IMR-90 (cell line): ENCODE measurements at regions not wholly inside any gene's neighbourhood (a gene's known extent, or its start where the extent isn't known, plus 50 kb on each side); places are given as distances from the start of the nearest gene placed in this dataset.

ENCODE experiments used
- MAZ ChIP-seq: IDR thresholded peaks from 2 replicates; pipeline ENCODE4 v1.6.1; 2012; ENCODE audit warnings: low read depth, mild to moderate bottlenecking, low read length, improper control_type of control experiment, moderate library complexity, borderline replicate concordance
- MXI1 ChIP-seq: IDR thresholded peaks from 2 replicates; pipeline ENCODE4 v1.6.1; 2012; ENCODE audit warnings: low read depth, mild to moderate bottlenecking, low read length, moderate library complexity, borderline replicate concordance
- POLR2A ChIP-seq: IDR thresholded peaks from 2 replicates; pipeline ENCODE4 v1.6.1; 2012; ENCODE audit warnings: mild to moderate bottlenecking, low read depth, low read length
- RAD21 ChIP-seq: IDR thresholded peaks from 2 replicates; pipeline ENCODE4 v1.6.1; 2012; ENCODE audit warnings: low read length, improper control_type of control experiment
- SMC3 ChIP-seq: fragments of 150-350 bp; IDR thresholded peaks from 2 replicates; pipeline ENCODE4 v1.6.1; 2016; ENCODE audit warnings: low read depth, mild to moderate bottlenecking, antibody characterized with exemption, low read length, moderate library complexity
- TF ChIP-seq, protein P1 (sequence below): conservative IDR thresholded peaks from 2 replicates; pipeline ENCODE4 v1.5.1; 2012; ENCODE audit warnings: mild to moderate bottlenecking, low read depth, low read length, improper control_type of control experiment

GRCh38 chr12:98110536-98110935 is 404.9 kb upstream of the TMPO start:
- TF ChIP-seq, protein P1, sequence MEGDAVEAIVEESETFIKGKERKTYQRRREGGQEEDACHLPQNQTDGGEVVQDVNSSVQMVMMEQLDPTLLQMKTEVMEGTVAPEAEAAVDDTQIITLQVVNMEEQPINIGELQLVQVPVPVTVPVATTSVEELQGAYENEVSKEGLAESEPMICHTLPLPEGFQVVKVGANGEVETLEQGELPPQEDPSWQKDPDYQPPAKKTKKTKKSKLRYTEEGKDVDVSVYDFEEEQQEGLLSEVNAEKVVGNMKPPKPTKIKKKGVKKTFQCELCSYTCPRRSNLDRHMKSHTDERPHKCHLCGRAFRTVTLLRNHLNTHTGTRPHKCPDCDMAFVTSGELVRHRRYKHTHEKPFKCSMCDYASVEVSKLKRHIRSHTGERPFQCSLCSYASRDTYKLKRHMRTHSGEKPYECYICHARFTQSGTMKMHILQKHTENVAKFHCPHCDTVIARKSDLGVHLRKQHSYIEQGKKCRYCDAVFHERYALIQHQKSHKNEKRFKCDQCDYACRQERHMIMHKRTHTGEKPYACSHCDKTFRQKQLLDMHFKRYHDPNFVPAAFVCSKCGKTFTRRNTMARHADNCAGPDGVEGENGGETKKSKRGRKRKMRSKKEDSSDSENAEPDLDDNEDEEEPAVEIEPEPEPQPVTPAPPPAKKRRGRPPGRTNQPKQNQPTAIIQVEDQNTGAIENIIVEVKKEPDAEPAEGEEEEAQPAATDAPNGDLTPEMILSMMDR = no peak
- no peak for TF ChIP-seq MAZ
- TF ChIP-seq POLR2A = no peak
- TF ChIP-seq RAD21 = no peak
- TF ChIP-seq SMC3 = no peak
- TF ChIP-seq MXI1 = no peak
